SK-N-SH (cell line): ENCODE measurements at regions not wholly inside any gene's neighbourhood (a gene's known extent, or its start where the extent isn't known, plus 50 kb on each side); places are given as distances from the start of the nearest gene placed in this dataset.

Experiments
- CTCF ChIA-PET: fragments of 300-600, 350-600 bp; formaldehyde crosslinking; extraction: SDS; loops from one replicate; lab custom pipeline; 2021; lab: Yijun Ruan, JAX
- POLR2A ChIA-PET: fragments of 350-600 bp; sonication (Branson Sonifier 250); formaldehyde crosslinking; extraction: SDS; loops from one replicate; lab custom pipeline; 2020; ENCODE audit warnings: antibody characterized with exemption, inconsistent platforms; lab: Yijun Ruan, JAX
- DNase-seq: peaks from one replicate; pipeline ENCODE4 v3.0.0; 2012
- H2AFZ ChIP-seq: fragments of 200-600 bp; sonication (generic); 2 replicates; pipeline ENCODE4 v1.8.1; 2016; ENCODE audit warnings: antibody characterized with exemption, mild to moderate bottlenecking, low read depth
- H3F3A ChIP-seq: fragments of 200-600 bp; sonication (generic); replicated peaks from 2 replicates; pipeline ENCODE3; 2016; ENCODE audit warnings: antibody characterized with exemption, mild to moderate bottlenecking; ENCODE audit not compliant: insufficient read depth
- H3K27ac ChIP-seq, 2 experiments: fragments of 200-500 bp in 1 of 2; fragments of 200-600 bp in 1 of 2; sonication (Bioruptor generic) in 1 of 2; sonication (generic), shearing (Covaris generic) in 1 of 2; 2 replicates each; pipeline versions ENCODE4 v1.5.1 to v1.6.1; 2014 to 2016; ENCODE audit warnings: low read depth in 2 of 2, inconsistent platforms in 1 of 2, low read length in 1 of 2, mild to moderate bottlenecking in 1 of 2, mixed read lengths in 1 of 2
- H3K27me3 ChIP-seq: fragments of 200-600 bp; sonication (generic), shearing (Covaris generic); 2 replicates; pipeline ENCODE4 v1.6.1; 2016; ENCODE audit warnings: mixed run types; ENCODE audit not compliant: insufficient read depth
- H3K36me3 ChIP-seq, 2 experiments: fragments of 200-500 bp in 1 of 2; fragments of 200-600 bp in 1 of 2; sonication (Bioruptor generic) in 1 of 2; sonication (generic) in 1 of 2; replicated peaks in 1 of 2; 2 replicates each; pipeline versions ENCODE3 to v1.5.1; 2014 to 2016; ENCODE audit warnings: low read length in 1 of 2, mild to moderate bottlenecking in 1 of 2; ENCODE audit not compliant: insufficient read depth in 2 of 2, control insufficient read depth in 1 of 2
- H3K4me1 ChIP-seq, 2 experiments: fragments of 200-500 bp in 1 of 2; fragments of 200-600 bp in 1 of 2; sonication (Bioruptor generic) in 1 of 2; sonication (generic), shearing (Covaris generic) in 1 of 2; 2 replicates each; pipeline versions ENCODE4 v1.5.1 to v1.6.1; 2014 to 2016; ENCODE audit warnings: low read depth in 1 of 2, low read length in 1 of 2, mixed run types in 1 of 2; ENCODE audit not compliant: insufficient read depth in 2 of 2, control insufficient read depth in 1 of 2
- H3K4me2 ChIP-seq: fragments of 200-600 bp; sonication (generic), shearing (Covaris generic); 2 replicates; pipeline ENCODE4 v1.6.1; 2017; ENCODE audit warnings: mixed run types
- H3K4me3 ChIP-seq, 2 experiments: fragments of 200-500 bp in 1 of 2; fragments of 200-600 bp in 1 of 2; sonication (Bioruptor generic) in 1 of 2; sonication (generic), shearing (Covaris generic) in 1 of 2; 2 replicates each; pipeline versions ENCODE4 v1.5.1 to v1.8.1; 2014 to 2016; ENCODE audit warnings: low read depth in 2 of 2, inconsistent platforms in 1 of 2, low read length in 1 of 2, mild to moderate bottlenecking in 1 of 2, mixed read lengths in 1 of 2, moderate library complexity in 1 of 2
- H3K79me2 ChIP-seq: fragments of 200-600 bp; sonication (generic); 2 replicates; pipeline ENCODE4 v1.8.1; 2017; ENCODE audit warnings: mild to moderate bottlenecking; ENCODE audit not compliant: insufficient read depth
- H3K9ac ChIP-seq: fragments of 200-600 bp; sonication (generic); 2 replicates; pipeline ENCODE4 v1.6.1; 2017; ENCODE audit warnings: mixed run types
- H3K9me2 ChIP-seq: fragments of 200-600 bp; sonication (generic); 2 replicates; pipeline ENCODE4 v1.6.1; 2017; ENCODE audit warnings: mixed run types
- H3K9me3 ChIP-seq: fragments of 200-600 bp; sonication (generic); 2 replicates; pipeline ENCODE4 v1.6.1; 2017; ENCODE audit warnings: mixed run types, mild to moderate bottlenecking, moderate library complexity
- H4K20me1 ChIP-seq: fragments of 200-600 bp; sonication (generic); 2 replicates; pipeline ENCODE4 v1.6.1; 2017; ENCODE audit warnings: mild to moderate bottlenecking, mixed run types; ENCODE audit not compliant: insufficient read depth
- EP300 ChIP-seq, 2 experiments: IDR thresholded peaks; 2 replicates each; pipeline versions ENCODE4 v1.4.0 to v1.6.1; 2012; ENCODE audit warnings: borderline replicate concordance in 1 of 2, low read depth in 1 of 2, low read length in 1 of 2
- EZH2phosphoT487 ChIP-seq: fragments of 200-600 bp; sonication (generic); IDR thresholded peaks from 2 replicates; pipeline ENCODE4 v1.6.1; 2017; ENCODE audit warnings: low read depth, mixed run types, mild to moderate bottlenecking, antibody characterized with exemption, moderate library complexity, borderline replicate concordance
- FOSL2 ChIP-seq: IDR thresholded peaks from 2 replicates; pipeline ENCODE4 v1.4.0; 2012; ENCODE audit warnings: low read depth, mild to moderate bottlenecking, moderate library complexity, borderline replicate concordance
- FOXJ3 ChIP-seq: sonication (generic); formaldehyde crosslinking; IDR thresholded peaks from 2 replicates; pipeline ENCODE4 v1.5.1; 2020; ENCODE audit warnings: mild to moderate bottlenecking, missing genetic modification reagents
- FOXM1 ChIP-seq: IDR thresholded peaks from 2 replicates; pipeline ENCODE4 v1.4.0; 2012; ENCODE audit warnings: low read depth, mild to moderate bottlenecking
- GABPA ChIP-seq: IDR thresholded peaks from 2 replicates; pipeline ENCODE4 v1.4.0; 2012; ENCODE audit warnings: low read depth, mild to moderate bottlenecking
- GATA2 ChIP-seq: sonication (generic); formaldehyde crosslinking; IDR thresholded peaks from 2 replicates; pipeline ENCODE4 v1.5.0; 2020; ENCODE audit warnings: mild to moderate bottlenecking, missing genetic modification reagents
- IRF3 ChIP-seq: fragments of 150-350 bp; IDR thresholded peaks from 2 replicates; pipeline ENCODE4 v1.6.1; 2016; ENCODE audit warnings: mild to moderate bottlenecking, low read depth, low read length
- JUND ChIP-seq: IDR thresholded peaks from 2 replicates; pipeline ENCODE4 v1.4.0; 2012
- MEF2A ChIP-seq: IDR thresholded peaks from 2 replicates; pipeline ENCODE4 v1.4.0; 2012; ENCODE audit warnings: low read depth, borderline replicate concordance
- NRF1 ChIP-seq: IDR thresholded peaks from 2 replicates; pipeline ENCODE4 v1.6.1; 2012; ENCODE audit warnings: low read depth, mild to moderate bottlenecking, low read length
- PBX3 ChIP-seq: IDR thresholded peaks from 2 replicates; pipeline ENCODE4; 2012
- RAD21 ChIP-seq: IDR thresholded peaks from 2 replicates; pipeline ENCODE4 v1.6.1; 2012; ENCODE audit warnings: mild to moderate bottlenecking, low read length
- RCOR1 ChIP-seq: fragments of 150-350 bp; IDR thresholded peaks from 2 replicates; pipeline ENCODE4 v1.6.1; 2017; ENCODE audit warnings: antibody characterized with exemption, low read length
- RFX5 ChIP-seq: IDR thresholded peaks from 2 replicates; pipeline ENCODE4 v1.6.1; 2012; ENCODE audit warnings: mild to moderate bottlenecking, improper control_type of control experiment, low read length
- SIN3A ChIP-seq: IDR thresholded peaks from 2 replicates; pipeline ENCODE4 v1.6.1; 2012; ENCODE audit warnings: low read depth, mild to moderate bottlenecking, low read length, moderate library complexity, borderline replicate concordance
- SMC3 ChIP-seq: IDR thresholded peaks from 2 replicates; pipeline ENCODE4 v1.6.1; 2012; ENCODE audit warnings: low read depth, low read length, improper control_type of control experiment
- TCF12 ChIP-seq: IDR thresholded peaks from 2 replicates; pipeline ENCODE4 v1.4.0; 2012
- TEAD4 ChIP-seq: IDR thresholded peaks from 2 replicates; pipeline ENCODE4 v1.4.0; 2012; ENCODE audit warnings: mild to moderate bottlenecking, borderline replicate concordance; ENCODE audit not compliant: insufficient read depth
- YY1 ChIP-seq: IDR thresholded peaks from 2 replicates; pipeline ENCODE4 v1.4.0; 2012; ENCODE audit warnings: low read depth, mild to moderate bottlenecking
- ZBTB33 ChIP-seq: IDR thresholded peaks from 2 replicates; pipeline ENCODE4 v1.4.0; 2012; ENCODE audit warnings: low read depth, borderline replicate concordance
- WGBS: methylation state at CpG from one replicate; pipeline ENCODE4 v1.1.6; 2017; ENCODE audit warnings: low lambda C conversion rate; 5-methylcytosine and 5-hydroxymethylcytosine counted together
- TF ChIP-seq, protein P1 (sequence below): fragments of 150-350 bp; IDR thresholded peaks from 2 replicates; pipeline ENCODE4 v1.6.1; 2017; ENCODE audit warnings: antibody characterized with exemption, low read length, low read depth, borderline replicate concordance
- TF ChIP-seq, protein P2 (sequence below): fragments of 200-600 bp; sonication (generic); IDR thresholded peaks from 2 replicates; pipeline ENCODE4 v1.6.1; 2017; ENCODE audit warnings: antibody characterized with exemption, mild to moderate bottlenecking, moderate library complexity

- Histone ChIP-seq H3K27ac (no peak overlapping the region), H3K9me3 (no peaks in the 10 kb centered on the region), H3K4me1 (peaks cover 0 to 2% of the 10 kb centered on the region in 2 experiments; a peak in 2 of 4 replicates), H4K20me1 (no peaks in the 10 kb centered on the region), H3K4me3 (no peak overlapping the region), H3K4me2 (no peak overlapping the region), H3K36me3 (no peaks in the 10 kb centered on the region), H2AFZ (no peak overlapping the region), H3F3A (no peaks in the 10 kb centered on the region), H3K79me2 (no peaks in the 10 kb centered on the region), H3K9ac (no peak overlapping the region), H3K9me2 (no peaks in the 10 kb centered on the region), H3K27me3 (no peaks in the 10 kb centered on the region)
- 50% methylated on average over 3 of the region's 3 CpGs for WGBS
- TF ChIP-seq IRF3: no peak
- TF ChIP-seq RFX5: no peak
- TF ChIP-seq FOSL2: no peak
- no peak for TF ChIP-seq RCOR1
- TF ChIP-seq EZH2phosphoT487: no peak
- no peak for TF ChIP-seq SMC3
- no peak for TF ChIP-seq FOXJ3 (CRISPR knock-in tag)
- TF ChIP-seq RAD21: no peak
- TF ChIP-seq GABPA: no peak
- no peak for TF ChIP-seq MEF2A
- DNase-seq: no peak
- ChIA-PET CTCF (no interaction called here), POLR2A (no interaction called here)
These were observed 81.6 kb upstream of the ZNF521 start for GRCh38 chr18:25433590-25433989.

- DNase-seq: no peak
- no peaks in the 10 kb centered on the region for H3F3A ChIP-seq
- ChIA-PET POLR2A (no interaction called here), CTCF (no interaction called here)
- no peaks in the 10 kb centered on the region; a peak in 1 of 4 replicates for H3K4me1 ChIP-seq
- H3K4me2 ChIP-seq: no peak overlapping the region
- H3K36me3 ChIP-seq: no peaks in the 10 kb centered on the region
- no peaks in the 10 kb centered on the region for H4K20me1 ChIP-seq
- H3K79me2 ChIP-seq: no peaks in the 10 kb centered on the region
- no peaks in the 10 kb centered on the region for H3K27me3 ChIP-seq
- H2AFZ ChIP-seq: no peak overlapping the region
- H3K9ac ChIP-seq: no peak overlapping the region
- 62% methylated on average over 5 of the region's 5 CpGs for WGBS
- no peak overlapping the region for H3K4me3 ChIP-seq
- no peaks in the 10 kb centered on the region for H3K9me2 ChIP-seq
- no peaks in the 10 kb centered on the region for H3K9me3 ChIP-seq
- H3K27ac ChIP-seq: no peak overlapping the region
- TF ChIP-seq PBX3: no peak
- TF ChIP-seq JUND: no peak
- TF ChIP-seq NRF1: no peak
- no peak for TF ChIP-seq SMC3
- no peak for TF ChIP-seq SIN3A
- TF ChIP-seq, protein P1, sequence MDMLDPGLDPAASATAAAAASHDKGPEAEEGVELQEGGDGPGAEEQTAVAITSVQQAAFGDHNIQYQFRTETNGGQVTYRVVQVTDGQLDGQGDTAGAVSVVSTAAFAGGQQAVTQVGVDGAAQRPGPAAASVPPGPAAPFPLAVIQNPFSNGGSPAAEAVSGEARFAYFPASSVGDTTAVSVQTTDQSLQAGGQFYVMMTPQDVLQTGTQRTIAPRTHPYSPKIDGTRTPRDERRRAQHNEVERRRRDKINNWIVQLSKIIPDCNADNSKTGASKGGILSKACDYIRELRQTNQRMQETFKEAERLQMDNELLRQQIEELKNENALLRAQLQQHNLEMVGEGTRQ: no peak
- no peak for TF ChIP-seq FOXM1
- no peak for TF ChIP-seq RAD21
- no peak for TF ChIP-seq TEAD4
- no peak for TF ChIP-seq YY1
- TF ChIP-seq, protein P2, sequence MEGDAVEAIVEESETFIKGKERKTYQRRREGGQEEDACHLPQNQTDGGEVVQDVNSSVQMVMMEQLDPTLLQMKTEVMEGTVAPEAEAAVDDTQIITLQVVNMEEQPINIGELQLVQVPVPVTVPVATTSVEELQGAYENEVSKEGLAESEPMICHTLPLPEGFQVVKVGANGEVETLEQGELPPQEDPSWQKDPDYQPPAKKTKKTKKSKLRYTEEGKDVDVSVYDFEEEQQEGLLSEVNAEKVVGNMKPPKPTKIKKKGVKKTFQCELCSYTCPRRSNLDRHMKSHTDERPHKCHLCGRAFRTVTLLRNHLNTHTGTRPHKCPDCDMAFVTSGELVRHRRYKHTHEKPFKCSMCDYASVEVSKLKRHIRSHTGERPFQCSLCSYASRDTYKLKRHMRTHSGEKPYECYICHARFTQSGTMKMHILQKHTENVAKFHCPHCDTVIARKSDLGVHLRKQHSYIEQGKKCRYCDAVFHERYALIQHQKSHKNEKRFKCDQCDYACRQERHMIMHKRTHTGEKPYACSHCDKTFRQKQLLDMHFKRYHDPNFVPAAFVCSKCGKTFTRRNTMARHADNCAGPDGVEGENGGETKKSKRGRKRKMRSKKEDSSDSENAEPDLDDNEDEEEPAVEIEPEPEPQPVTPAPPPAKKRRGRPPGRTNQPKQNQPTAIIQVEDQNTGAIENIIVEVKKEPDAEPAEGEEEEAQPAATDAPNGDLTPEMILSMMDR: no peak
- TF ChIP-seq GATA2: no peak
- TF ChIP-seq TCF12: no peak
- no peak for TF ChIP-seq EZH2phosphoT487
- TF ChIP-seq GABPA: no peak
- no peak for TF ChIP-seq ZBTB33
- TF ChIP-seq EP300 (IDR thresholded peaks at IDR 0.05; ENCODE audit: borderline replicate concordance in 1 of 2, low read depth in 1 of 2, low read length in 1 of 2): no peak
- no peak for TF ChIP-seq RCOR1
These were observed 73.1 kb upstream of the ZNF521 start for GRCh38 chr18:25425024-25425423.
